COLO668 (cell line): ENCODE measurements at regions not wholly inside any gene's neighbourhood (a gene's known extent, or its start where the extent isn't known, plus 50 kb on each side); places are given as distances from the start of the nearest gene placed in this dataset.

ENCODE experiments used
- DNase-seq: peaks from one replicate; lab custom pipeline; 2025; ENCODE audit not compliant: unreplicated experiment; lab: John Stamatoyannopoulos, UW

DNA sequence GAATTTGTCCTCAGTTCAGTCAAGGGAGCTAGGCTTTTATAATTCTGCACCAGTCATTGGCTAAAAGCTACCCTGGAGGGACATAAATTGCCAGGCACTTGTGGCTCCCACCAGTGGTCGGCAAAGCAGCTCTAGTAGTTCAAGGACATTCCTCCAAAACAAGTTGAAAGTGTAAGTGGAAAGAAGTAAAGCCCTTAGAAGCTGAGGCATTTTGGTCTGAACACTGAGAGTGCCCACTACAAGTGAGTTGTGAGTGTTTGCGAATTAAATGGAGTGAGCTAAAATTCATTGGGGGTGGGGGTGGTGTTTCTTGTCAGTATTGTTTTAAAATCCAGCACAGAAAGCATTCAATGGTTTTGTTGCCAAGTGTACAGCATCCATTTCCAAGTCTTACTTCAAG is 879.9 kb upstream of the CDH2 start:
- no peak for DNase-seq

DNA sequence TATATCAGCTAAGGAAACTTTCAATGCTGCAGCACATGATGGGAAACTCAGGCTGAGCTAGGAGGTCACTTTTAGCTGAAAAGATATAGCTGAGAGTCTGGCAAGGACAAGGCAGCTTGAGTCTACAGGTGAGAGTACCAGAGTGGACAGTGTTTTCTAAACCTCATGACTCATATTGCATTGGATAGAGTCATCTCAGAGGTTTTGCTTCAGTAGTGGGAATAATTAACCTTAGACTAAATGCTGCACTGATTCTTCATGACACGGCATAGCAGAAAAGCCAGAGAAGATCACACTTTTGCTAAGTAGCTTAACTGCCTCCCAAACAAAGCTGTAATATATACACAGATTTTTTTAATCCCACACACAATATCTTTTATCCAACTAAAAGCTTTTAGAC is 865.0 kb upstream of the CDH2 start:
- DNase-seq = no peak

DNA sequence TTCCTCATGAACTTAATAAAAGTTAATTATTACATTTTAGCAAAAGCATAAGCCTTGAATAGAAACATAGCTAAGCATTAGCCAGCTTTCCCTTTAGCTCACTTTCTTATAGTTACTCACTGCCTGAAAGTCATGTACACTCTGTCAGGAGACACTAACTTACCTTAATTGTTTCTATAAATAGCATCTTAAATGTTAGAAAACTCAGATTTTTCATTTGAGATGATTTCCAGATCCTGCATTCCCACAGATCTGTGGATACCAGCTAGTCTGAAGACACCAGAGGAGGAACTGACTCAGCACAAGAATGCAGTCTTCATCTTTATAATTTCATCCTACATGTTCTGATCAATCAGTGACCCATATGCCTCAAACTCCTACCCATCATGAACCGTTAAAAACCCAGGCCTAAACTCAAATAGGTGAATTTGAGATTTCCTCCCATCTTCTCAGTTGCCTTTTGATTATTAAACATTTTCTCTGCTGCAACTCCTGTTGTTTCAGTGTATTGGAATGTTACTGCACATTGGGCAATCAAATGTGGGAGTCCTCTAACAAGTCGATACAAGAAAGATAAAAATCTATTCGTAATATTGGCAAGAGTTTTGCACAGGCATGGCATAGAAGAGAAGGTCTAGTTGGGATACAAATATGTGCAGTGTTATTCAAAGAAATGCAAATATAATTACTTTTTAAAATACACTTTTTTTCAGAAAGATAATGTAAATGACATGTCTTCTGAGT is 857.4 kb upstream of the CDH2 start:
- DNase-seq = no peak

DNA sequence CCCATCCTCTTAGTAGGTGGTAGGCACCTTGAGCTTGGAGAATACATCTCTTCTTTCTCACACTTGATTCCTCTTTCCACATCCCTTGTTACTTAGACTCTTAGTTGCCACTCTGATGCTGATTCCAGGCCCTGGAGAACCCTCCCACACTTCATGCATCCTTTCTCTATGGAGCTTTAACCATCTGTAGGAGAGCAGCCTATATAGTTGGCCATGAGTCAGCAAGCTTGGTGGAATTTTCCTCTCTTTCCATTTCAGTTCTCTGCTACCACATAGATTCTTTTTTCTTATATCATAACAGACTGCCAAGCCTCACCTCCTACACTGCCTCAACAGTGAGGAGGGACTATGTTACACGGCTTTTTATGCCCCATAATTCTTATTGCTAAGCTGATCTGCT is 851.6 kb upstream of the CDH2 start:
- DNase-seq = no peak

DNA sequence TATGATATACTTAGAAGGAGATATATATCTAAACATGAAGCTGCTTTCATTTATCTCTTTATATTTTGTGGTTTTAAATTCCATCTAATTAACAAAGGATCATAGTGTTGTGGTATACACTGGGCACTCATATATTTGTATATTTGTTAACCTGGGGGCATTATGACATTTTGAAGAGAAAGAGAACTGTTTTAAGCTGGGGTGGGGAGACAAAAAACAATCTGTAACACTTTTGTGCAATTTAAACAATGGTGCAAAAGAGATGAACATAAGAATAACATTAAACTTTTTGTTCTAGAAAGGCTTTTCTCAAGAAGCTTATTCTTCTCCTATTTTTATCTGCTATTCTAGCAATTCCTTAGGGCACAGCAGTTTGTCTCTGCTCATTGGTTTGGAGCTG is 842.0 kb upstream of the CDH2 start:
- no peak for DNase-seq

DNA sequence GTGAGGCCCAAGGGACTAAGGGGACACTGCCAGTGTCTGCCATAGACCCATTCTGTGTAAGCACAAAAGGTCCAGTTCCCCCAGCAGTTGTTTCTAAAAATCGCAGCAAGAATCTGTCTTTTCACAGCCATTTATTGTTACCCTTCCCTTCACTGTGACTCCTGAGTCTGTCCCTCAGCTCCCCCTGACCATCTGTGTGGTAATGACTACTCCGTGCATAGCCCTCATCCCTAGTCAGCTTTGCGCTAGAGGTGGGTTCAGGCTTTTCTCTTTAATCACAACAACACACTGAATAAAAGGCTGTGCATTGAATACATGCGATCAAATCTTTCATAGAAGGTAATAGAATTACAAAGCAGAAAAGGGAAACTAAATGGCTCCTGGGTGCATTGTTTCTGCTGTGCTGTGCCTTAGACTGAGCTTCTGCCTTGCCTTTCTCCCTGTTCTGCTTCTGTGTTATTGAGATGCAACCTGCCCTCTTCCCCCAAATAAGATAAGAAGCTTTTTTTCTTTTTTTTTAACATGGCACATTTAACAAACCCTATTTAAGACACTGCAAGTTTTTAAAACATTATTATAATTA is 836.0 kb upstream of the CDH2 start:
- no peak for DNase-seq

DNA sequence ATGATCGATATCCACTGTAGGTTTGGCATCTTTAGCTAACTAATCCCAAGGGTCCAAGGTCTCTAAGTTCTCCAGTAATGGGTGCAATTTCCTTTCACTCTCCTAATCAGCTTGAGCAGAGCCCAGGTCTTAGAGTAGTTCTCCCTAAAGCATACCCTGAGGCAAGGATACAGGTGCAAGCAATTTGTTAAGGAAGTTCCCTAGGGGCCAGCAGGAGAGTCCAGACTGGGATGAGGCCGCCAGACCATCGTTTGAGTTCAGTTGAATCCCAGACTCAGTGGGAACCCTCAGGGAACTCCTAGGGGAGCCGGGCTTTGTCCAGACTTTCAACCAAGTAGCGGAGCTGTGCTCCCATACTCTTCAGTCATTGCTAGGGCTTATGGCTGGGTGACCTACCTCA is 835.4 kb upstream of the CDH2 start:
- no peak for DNase-seq

DNA sequence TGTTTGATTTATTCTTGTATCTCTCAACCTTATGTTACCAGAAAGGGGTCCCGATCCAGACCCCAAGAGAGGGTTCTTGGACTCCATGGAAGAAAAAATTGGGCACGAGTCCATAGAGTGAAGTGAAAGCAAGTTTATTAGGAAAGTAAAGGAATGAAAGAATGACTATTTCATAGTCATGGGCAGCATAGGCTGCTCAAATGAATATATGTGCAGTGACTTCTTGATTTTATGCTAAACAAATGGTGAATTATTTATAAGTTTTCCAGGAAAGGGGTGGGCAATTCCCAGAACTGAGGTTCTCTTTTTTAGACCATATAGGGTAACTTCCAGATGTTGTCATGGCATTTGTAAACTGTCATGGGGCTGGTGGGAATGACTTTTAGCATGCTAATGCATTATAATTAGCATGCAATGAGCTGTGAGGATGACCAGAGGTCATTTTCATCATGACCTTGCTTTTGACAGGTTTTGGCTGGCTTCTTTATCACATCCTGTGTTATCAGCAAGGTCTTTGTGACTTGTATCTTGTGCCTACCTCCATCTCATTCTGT is 832.4 kb upstream of the CDH2 start:
- DNase-seq = no peak

DNA sequence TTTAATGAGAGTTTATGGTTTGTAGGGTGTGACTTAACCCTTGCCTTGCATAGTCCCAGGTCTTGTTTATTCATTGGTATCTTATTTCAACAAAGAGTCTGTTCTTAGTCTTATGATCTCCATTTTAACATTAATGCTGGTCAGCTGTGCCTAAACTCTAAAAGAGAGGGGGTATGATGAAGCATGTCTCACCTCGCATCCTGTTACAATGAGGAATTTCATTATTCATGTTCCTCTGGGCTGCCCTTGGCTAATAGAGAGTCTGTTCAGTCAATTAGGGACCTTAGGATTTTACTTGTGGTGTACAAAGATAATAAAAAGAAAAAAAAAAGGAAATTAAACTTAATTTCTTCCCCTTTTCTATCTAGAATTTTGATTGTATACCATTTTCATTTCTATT is 831.9 kb upstream of the CDH2 start:
- DNase-seq = no peak

DNA sequence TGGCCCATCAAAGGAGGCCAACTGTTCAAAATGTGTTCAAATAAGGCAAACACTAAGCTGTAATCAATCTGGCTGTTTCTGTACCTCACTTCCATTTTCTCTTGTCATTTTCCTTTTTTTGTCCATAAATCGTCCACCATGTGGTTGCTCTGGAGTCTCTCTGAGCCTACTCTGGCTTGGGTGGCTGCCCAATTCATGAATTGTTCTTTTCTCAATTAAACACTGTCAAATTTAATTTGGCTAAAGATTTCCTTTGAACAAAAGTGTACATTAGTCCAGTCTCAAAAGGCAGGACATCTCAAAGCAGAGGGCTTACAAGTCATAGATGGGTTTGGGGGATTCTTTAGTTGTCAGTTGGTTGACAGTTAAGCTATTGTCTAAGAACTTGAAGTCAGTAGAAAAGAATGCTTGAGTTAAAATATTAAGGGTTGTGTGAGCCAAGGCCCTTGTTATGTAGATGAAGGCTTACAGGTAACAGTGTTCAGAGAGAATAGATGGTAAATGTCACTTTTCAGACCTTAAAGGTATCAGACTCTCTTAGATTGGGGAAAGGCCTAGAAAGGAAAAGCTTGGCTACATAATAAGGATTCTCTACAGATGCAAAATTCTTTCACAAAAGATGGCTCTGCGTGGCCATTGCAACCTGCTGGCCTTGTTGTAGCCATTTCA is 831.2 kb upstream of the CDH2 start:
- no peak for DNase-seq

DNA sequence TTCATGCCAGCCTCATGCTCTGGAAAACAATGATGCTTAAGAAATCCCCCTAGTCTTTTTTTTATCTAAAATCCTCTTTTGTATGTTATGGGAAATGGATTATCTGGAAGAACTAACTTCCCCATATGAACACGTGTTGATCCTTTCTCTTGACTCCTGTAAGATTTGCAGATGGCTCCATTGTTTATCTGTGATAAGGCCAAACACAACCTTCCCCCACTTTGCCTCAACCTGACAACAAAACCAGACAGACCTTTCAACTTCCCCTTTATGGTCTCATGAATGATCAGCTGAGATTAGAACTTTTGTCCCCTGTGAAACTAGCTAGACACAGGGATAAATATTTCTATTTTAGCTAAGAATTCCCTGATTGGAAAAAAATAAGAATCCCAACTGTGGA is 828.0 kb upstream of the CDH2 start:
- no peak for DNase-seq

DNA sequence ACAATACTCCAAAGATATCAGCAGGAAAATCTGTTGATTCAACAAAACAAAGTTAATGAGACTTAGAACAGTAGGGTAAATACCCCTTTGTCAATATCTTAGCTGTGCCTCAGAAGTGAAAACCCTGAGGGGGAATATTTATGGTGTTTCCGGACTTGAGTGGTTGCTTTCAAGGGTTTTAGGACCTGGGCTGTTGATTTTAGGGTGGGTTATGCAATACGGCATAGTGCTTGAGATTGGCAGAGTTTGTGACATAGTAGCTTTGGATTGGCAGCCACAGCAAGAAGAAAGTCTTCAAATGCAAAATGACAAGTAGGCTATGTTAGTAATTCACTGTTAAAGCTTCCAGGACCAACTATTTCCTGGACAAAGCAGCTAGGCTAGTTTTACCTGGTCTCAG is 826.3 kb upstream of the CDH2 start:
- no peak for DNase-seq

DNA sequence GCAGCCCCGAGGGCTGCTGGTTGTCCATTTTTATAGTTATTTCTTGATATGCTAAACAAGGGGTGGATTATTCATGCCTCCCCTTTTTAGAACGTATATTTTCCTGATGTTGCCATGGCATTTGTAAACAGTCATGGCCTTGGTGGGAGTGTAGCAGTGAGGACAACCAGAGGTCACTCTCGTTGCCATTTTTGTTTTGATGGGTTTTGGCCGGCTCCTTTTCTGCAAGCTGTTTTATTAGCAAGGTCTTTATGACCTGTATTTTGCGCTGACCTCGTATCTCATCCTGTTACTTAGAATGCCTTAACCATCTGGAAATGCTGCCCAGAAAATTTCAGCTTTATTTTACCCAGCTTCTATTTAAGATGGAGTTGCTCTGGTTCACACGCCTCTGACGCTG is 825.8 kb upstream of the CDH2 start:
- no peak for DNase-seq

DNA sequence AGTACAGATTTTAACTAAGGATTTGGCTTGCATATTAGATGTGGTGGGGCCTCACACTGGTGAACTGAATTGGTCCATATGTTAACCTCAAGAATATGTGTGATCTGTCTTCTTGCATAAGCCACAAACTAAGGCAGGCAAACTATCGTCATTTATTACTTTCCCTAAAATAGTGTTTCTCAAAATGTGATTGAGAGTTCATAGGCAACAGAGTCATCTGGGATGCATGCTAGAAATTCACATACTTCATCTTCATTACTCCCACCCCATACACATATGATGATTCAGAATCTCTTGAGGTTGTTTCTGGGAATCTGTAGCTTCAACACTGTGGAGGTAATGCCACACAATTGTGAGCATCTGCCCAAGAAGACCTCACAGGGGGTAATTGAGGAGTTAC is 822.8 kb upstream of the CDH2 start:
- DNase-seq = no peak

DNA sequence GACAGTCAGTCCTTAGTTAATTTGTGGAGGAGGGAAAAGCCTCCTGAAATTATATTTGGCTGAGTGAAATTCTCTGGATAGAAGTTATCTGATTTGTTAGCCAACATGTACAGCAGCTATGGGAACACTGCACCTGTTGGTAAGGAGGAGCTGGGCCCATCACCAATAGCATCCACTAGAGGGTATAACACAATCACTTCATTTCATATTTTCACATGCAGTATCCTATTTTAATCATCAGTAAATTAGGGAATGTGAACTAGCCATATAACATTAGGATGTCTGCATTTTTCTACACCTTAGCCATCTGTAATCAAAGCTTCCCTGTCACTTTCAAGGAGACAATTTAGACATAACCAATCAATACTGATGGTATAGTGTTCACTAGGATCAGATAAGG is 818.4 kb upstream of the CDH2 start:
- DNase-seq = no peak

DNA sequence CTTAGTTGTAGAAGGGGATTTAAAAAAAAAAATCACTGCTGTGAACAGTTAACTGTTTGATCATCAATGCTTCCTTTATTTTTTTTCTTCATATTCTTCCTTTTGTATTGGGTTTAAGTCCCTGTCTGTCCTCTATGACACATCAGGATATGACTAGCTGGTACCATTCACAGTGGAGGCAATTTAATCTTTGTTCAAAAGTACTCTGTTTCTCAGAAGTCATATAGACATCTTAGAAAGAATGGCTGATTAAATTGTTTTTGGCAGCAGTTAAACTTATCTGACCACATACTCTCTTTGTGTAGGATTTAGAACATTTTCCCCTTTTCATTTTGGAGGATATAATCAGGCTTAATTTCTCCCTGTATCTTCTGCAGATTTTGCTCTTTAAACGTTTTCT is 807.8 kb upstream of the CDH2 start:
- DNase-seq = no peak

DNA sequence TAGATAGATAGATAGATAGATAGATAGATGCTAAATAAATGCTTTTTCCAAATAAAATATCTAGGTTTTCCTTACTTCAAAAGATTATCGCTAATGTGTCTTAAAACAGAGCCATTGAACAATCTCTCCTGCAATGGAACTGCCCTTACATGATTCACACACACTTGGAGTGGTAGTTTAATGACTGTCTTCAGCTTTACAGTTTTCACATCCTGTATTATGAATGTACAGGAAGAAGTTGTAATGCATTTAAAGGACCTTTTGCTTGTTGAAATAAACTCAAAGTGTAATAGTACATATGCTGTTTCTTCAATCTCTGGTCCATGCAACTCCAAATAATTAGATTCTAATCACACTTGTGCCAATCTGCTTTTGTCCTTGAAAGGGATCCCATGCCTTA is 797.6 kb upstream of the CDH2 start:
- no peak for DNase-seq

DNA sequence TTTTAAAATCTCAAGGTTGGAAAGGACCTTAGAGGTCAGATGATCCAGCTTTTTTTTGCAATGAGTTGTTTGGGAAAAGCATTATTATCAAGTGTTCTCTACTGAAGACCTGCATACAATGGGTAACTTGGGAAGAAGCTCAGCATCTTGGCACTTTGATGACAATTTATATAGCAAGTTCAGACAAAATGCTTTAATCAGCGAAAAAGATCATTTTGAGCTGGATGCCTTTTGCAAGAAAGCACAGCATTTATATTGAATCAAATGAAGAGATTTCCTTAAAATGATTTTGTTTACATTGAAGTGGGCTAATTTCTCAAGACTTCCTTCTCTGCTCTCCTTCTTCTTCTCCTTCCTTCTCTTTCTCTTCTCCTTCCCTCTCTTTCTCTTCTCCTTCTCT is 796.4 kb upstream of the CDH2 start:
- DNase-seq = no peak

DNA sequence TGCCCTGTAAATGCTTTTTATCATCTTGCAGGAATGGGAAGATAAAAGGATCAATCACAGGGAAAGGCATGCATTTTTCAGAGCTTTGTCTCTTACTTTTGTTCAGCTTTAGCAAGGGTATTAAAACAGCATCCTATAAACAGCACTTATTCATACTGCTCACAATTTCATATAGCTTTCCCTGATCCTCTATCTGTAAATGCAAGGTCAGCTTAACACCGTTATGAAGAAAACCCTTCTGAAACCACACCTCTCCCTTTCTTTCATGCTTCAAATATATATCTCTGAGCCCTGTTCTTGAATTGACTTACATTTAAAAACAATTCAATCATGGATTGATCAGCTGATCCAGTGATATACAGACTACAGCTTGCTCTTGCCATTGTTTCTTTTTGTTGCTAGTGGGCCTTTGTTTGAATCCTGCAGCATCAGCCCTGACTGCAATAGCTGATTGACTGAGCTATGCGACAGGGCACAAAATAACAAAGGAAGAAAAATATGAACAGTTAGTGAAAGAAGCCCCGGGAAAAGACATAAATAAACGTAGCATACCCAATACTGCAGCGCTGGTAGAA is 795.5 kb upstream of the CDH2 start:
- DNase-seq = no peak

DNA sequence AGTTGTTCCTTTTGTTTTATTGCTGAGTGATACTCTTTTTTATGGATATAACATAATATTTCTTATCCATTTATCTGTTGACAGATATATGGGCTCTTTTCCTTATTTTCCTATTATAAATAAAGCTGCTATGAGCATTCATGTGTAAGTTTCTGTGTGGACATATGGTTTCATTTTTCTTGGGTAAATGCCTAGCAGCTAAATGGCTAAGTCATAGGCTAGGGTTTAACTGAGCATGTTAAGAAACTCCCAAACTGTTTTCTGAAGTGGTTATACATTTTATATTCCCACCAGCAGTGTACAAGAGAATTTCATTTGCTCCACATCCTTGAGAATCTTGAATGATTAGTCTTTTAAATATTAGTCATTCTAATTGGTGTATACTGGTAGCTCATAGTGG is 786.6 kb upstream of the CDH2 start:
- DNase-seq = no peak

DNA sequence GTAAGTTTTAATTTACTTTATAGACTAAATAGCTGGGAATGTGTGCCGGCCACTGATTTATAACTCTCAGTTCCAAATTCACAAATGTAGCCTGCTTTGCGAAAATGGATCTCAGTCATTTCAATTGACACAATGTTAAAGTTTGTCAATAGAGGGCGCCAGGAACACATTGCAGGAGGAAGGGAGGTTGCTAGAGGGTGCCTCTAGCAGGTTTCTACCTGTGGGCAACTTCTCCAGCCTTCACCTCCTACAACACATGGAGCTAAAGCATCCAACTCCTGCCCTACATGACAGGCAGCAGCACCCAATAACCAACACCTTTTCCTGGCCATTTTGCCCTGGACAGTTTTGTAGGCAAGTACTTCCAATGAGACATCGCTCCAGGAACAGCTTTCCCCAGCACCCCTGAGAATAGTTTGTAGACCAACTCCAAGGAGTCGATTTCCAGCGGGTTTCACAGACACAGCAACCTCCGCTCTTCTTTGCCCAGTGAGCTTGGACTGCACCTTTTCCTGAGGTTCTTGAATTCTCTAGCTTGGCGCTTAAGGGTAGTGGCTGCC is 784.8 kb upstream of the CDH2 start:
- peak; percentile 42 for DNase-seq

DNA sequence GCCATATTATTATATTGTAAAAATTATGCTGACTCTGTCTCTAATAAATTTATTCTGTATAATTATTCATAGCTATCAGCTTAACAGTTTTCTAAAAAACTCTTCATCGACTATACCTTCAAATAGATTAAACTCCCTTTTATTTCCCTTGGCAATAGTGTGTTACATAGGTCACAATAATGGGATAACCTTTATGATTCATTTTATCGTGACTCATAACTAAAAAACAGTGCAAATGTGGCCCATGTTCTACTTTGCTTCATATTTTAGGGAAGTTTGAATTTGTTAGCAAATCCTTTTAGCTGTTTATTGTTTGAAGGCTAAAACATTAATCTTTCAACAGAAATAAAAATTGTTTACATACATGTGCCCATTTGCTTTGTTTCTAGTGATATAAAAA is 783.2 kb upstream of the CDH2 start:
- no peak for DNase-seq
